ENCODE measurements at regions not wholly inside any gene's neighbourhood (a gene's known extent, or its start where the extent isn't known, plus 50 kb on each side); places are given as distances from the start of the nearest gene placed in this dataset.
A peak's percentile ranks its signal among the peaks of the same experiment; 100 is the strongest.

GRCh38 chr14:89702073-89702875, 252.3 kb downstream of the EFCAB11 start:
- no peak overlapping the region for H3K4me3 ChIP-seq (ENCODE audit: low read length)

GRCh38 chr14:89701211-89702043, 253.1 kb downstream of the EFCAB11 start:
- Histone ChIP-seq H2BK15ac (replicated peaks; ENCODE audit: low read depth) (peak overlapping the region; percentile 62), H3K27me3 (ENCODE audit: insufficient read depth, low read length, poor library complexity) (no peaks in the 10 kb centered on the region), H3K36me3 (ENCODE audit: control insufficient read depth, insufficient read depth, low read length) (no peaks in the 10 kb centered on the region), H2BK5ac (ENCODE audit: low read length) (peak overlapping the region; percentile 7), H4K5ac (ENCODE audit: low read length) (peak overlapping the region; percentile 92), H3K4ac (ENCODE audit: low read depth, low read length) (peak overlapping the region; percentile 93), H3K18ac (ENCODE audit: low read length) (peak overlapping the region; percentile 83), H3K4me2 (ENCODE audit: low read length) (peak overlapping the region; percentile 45), H3K27ac (ENCODE audit: low read depth, low read length) (peak overlapping the region; percentile 46), H3K79me2 (ENCODE audit: control insufficient read depth, insufficient read depth, low read length) (no peaks in the 10 kb centered on the region), H2BK120ac (ENCODE audit: low read depth, low read length) (no peak overlapping the region), H3K23ac (ENCODE audit: low read length) (no peak overlapping the region), H3K79me1 (ENCODE audit: low read length) (no peaks in the 10 kb centered on the region), H3K9ac (ENCODE audit: low read length) (peak overlapping the region; percentile 62), H3K56ac (ENCODE audit: low read length) (peak overlapping the region; percentile 69), H4K8ac (ENCODE audit: low read depth, low read length) (peak overlapping the region; percentile 95), H2AK5ac (ENCODE audit: low read length) (no peak overlapping the region), H3K4me1 (ENCODE audit: control insufficient read depth, low read depth, low read length) (peaks cover 10% of the 10 kb centered on the region), H3K4me3 (ENCODE audit: low read length) (peak overlapping the region; percentile 30)
- DNase-seq, result peak; percentile 93
- no CpG with 5 or more reads among the region's 81 CpGs for WGBS (ENCODE audit: extremely low coverage, insufficient coverage, low lambda C conversion rate)

More at GRCh38 chr14:89702073-89702875, 252.3 kb downstream of the EFCAB11 start:
- Histone ChIP-seq H3K4me1 (ENCODE audit: control insufficient read depth, low read depth, low read length) (peaks cover 10% of the 10 kb centered on the region), H4K8ac (ENCODE audit: low read depth, low read length) (no peak overlapping the region), H3K4ac (ENCODE audit: low read depth, low read length) (peak overlapping the region; percentile 93), H3K79me2 (ENCODE audit: control insufficient read depth, insufficient read depth, low read length) (no peaks in the 10 kb centered on the region), H2AK5ac (ENCODE audit: low read length) (no peak overlapping the region), H2BK120ac (ENCODE audit: low read depth, low read length) (no peak overlapping the region), H3K9ac (ENCODE audit: low read length) (peak overlapping the region; percentile 29), H2BK5ac (ENCODE audit: low read length) (peak overlapping the region; percentile 7), H3K79me1 (ENCODE audit: low read length) (no peaks in the 10 kb centered on the region), H4K5ac (ENCODE audit: low read length) (peak overlapping the region; percentile 92), H3K27me3 (ENCODE audit: insufficient read depth, low read length, poor library complexity) (no peaks in the 10 kb centered on the region), H2BK15ac (replicated peaks; ENCODE audit: low read depth) (peak overlapping the region; percentile 21), H3K36me3 (ENCODE audit: control insufficient read depth, insufficient read depth, low read length) (no peaks in the 10 kb centered on the region), H3K56ac (ENCODE audit: low read length) (peak overlapping the region; percentile 59), H3K4me2 (ENCODE audit: low read length) (peak overlapping the region; percentile 4), H3K23ac (ENCODE audit: low read length) (no peak overlapping the region), H3K27ac (ENCODE audit: low read depth, low read length) (no peak overlapping the region), H3K18ac (ENCODE audit: low read length) (peak overlapping the region; percentile 83)
- WGBS (ENCODE audit: extremely low coverage, insufficient coverage, low lambda C conversion rate), result no CpG with 5 or more reads among the region's 6 CpGs
- DNase-seq, result no peak

- peak overlapping the region; percentile 45 for H3K4me2 ChIP-seq (ENCODE audit: low read length)
- H3K4me1 ChIP-seq (ENCODE audit: control insufficient read depth, low read depth, low read length), result peaks cover 10% of the 10 kb centered on the region
- H4K8ac ChIP-seq (ENCODE audit: low read depth, low read length), result no peak overlapping the region
- H3K79me1 ChIP-seq (ENCODE audit: low read length), result no peaks in the 10 kb centered on the region
- no CpG with 5 or more reads among the region's 12 CpGs for WGBS (ENCODE audit: extremely low coverage, insufficient coverage, low lambda C conversion rate)
- H4K5ac ChIP-seq (ENCODE audit: low read length), result no peak overlapping the region
- H3K9ac ChIP-seq (ENCODE audit: low read length), result peak overlapping the region; percentile 62
- H3K27me3 ChIP-seq (ENCODE audit: insufficient read depth, low read length, poor library complexity), result no peaks in the 10 kb centered on the region
- H2AK5ac ChIP-seq (ENCODE audit: low read length), result no peak overlapping the region
- H3K27ac ChIP-seq (ENCODE audit: low read depth, low read length), result no peak overlapping the region
- no peak for DNase-seq
- H2BK15ac ChIP-seq (replicated peaks; ENCODE audit: low read depth), result no peak overlapping the region
- H3K4me3 ChIP-seq (ENCODE audit: low read length), result no peak overlapping the region
- no peak overlapping the region for H3K4ac ChIP-seq (ENCODE audit: low read depth, low read length)
- no peaks in the 10 kb centered on the region for H3K36me3 ChIP-seq (ENCODE audit: control insufficient read depth, insufficient read depth, low read length)
- no peaks in the 10 kb centered on the region for H3K79me2 ChIP-seq (ENCODE audit: control insufficient read depth, insufficient read depth, low read length)
- H3K23ac ChIP-seq (ENCODE audit: low read length), result no peak overlapping the region
- H3K56ac ChIP-seq (ENCODE audit: low read length), result peak overlapping the region; percentile 69
- H2BK120ac ChIP-seq (ENCODE audit: low read depth, low read length), result no peak overlapping the region
- no peak overlapping the region for H2BK5ac ChIP-seq (ENCODE audit: low read length)
- H3K18ac ChIP-seq (ENCODE audit: low read length), result no peak overlapping the region
Observed at GRCh38 chr14:89700801-89701200, 253.7 kb downstream of the EFCAB11 start.

GRCh38 chr14:89699071-89699470, 255.5 kb downstream of the EFCAB11 start:
- no peak for DNase-seq
- H3K27me3 ChIP-seq (ENCODE audit: insufficient read depth, low read length, poor library complexity), result no peaks in the 10 kb centered on the region
- H2BK5ac ChIP-seq (ENCODE audit: low read length), result no peak overlapping the region
- H3K4me1 ChIP-seq (ENCODE audit: control insufficient read depth, low read depth, low read length), result peaks cover 10% of the 10 kb centered on the region
- H3K27ac ChIP-seq (ENCODE audit: low read depth, low read length), result no peak overlapping the region
- no peaks in the 10 kb centered on the region for H3K79me1 ChIP-seq (ENCODE audit: low read length)
- WGBS (ENCODE audit: extremely low coverage, insufficient coverage, low lambda C conversion rate), result no CpG with 5 or more reads among the region's 6 CpGs
- no peak overlapping the region for H3K23ac ChIP-seq (ENCODE audit: low read length)
- H2BK15ac ChIP-seq (replicated peaks; ENCODE audit: low read depth), result no peak overlapping the region
- no peak overlapping the region for H3K18ac ChIP-seq (ENCODE audit: low read length)
- no peak overlapping the region for H4K8ac ChIP-seq (ENCODE audit: low read depth, low read length)
- H3K4me3 ChIP-seq (ENCODE audit: low read length), result no peak overlapping the region
- H3K56ac ChIP-seq (ENCODE audit: low read length), result no peak overlapping the region
- H3K4me2 ChIP-seq (ENCODE audit: low read length), result no peak overlapping the region
- no peak overlapping the region for H2BK120ac ChIP-seq (ENCODE audit: low read depth, low read length)
- no peaks in the 10 kb centered on the region for H3K36me3 ChIP-seq (ENCODE audit: control insufficient read depth, insufficient read depth, low read length)
- no peak overlapping the region for H3K4ac ChIP-seq (ENCODE audit: low read depth, low read length)
- H3K9ac ChIP-seq (ENCODE audit: low read length), result no peak overlapping the region
- H4K5ac ChIP-seq (ENCODE audit: low read length), result no peak overlapping the region
- H2AK5ac ChIP-seq (ENCODE audit: low read length), result no peak overlapping the region
- H3K79me2 ChIP-seq (ENCODE audit: control insufficient read depth, insufficient read depth, low read length), result no peaks in the 10 kb centered on the region

- H3K4me1 ChIP-seq (ENCODE audit: control insufficient read depth, low read depth, low read length), result peaks cover 10% of the 10 kb centered on the region
- no peak overlapping the region for H3K18ac ChIP-seq (ENCODE audit: low read length)
- H3K4me2 ChIP-seq (ENCODE audit: low read length), result no peak overlapping the region
- H3K27me3 ChIP-seq (ENCODE audit: insufficient read depth, low read length, poor library complexity), result no peaks in the 10 kb centered on the region
- no peak overlapping the region for H2AK5ac ChIP-seq (ENCODE audit: low read length)
- H3K36me3 ChIP-seq (ENCODE audit: control insufficient read depth, insufficient read depth, low read length), result no peaks in the 10 kb centered on the region
- no peak overlapping the region for H3K9ac ChIP-seq (ENCODE audit: low read length)
- WGBS (ENCODE audit: extremely low coverage, insufficient coverage, low lambda C conversion rate), result no CpG with 5 or more reads among the region's 8 CpGs
- no peak overlapping the region for H3K4ac ChIP-seq (ENCODE audit: low read depth, low read length)
- no peaks in the 10 kb centered on the region for H3K79me2 ChIP-seq (ENCODE audit: control insufficient read depth, insufficient read depth, low read length)
- H3K27ac ChIP-seq (ENCODE audit: low read depth, low read length), result no peak overlapping the region
- no peak for DNase-seq
- no peak overlapping the region for H3K4me3 ChIP-seq (ENCODE audit: low read length)
- no peak overlapping the region for H2BK15ac ChIP-seq (replicated peaks; ENCODE audit: low read depth)
- H2BK5ac ChIP-seq (ENCODE audit: low read length), result no peak overlapping the region
- no peak overlapping the region for H2BK120ac ChIP-seq (ENCODE audit: low read depth, low read length)
- H3K23ac ChIP-seq (ENCODE audit: low read length), result no peak overlapping the region
- H3K56ac ChIP-seq (ENCODE audit: low read length), result no peak overlapping the region
- no peaks in the 10 kb centered on the region for H3K79me1 ChIP-seq (ENCODE audit: low read length)
- no peak overlapping the region for H4K8ac ChIP-seq (ENCODE audit: low read depth, low read length)
- H4K5ac ChIP-seq (ENCODE audit: low read length), result no peak overlapping the region
Observed at GRCh38 chr14:89697281-89698060, 257.1 kb downstream of the EFCAB11 start.

Measured in mesendoderm (in vitro differentiated cells).